ENCODE measurements at regions not wholly inside any gene's neighbourhood (a gene's known extent, or its start where the extent isn't known, plus 50 kb on each side); places are given as distances from the start of the nearest gene placed in this dataset.
A peak's percentile ranks its signal among the peaks of the same experiment; 100 is the strongest.

DNA sequence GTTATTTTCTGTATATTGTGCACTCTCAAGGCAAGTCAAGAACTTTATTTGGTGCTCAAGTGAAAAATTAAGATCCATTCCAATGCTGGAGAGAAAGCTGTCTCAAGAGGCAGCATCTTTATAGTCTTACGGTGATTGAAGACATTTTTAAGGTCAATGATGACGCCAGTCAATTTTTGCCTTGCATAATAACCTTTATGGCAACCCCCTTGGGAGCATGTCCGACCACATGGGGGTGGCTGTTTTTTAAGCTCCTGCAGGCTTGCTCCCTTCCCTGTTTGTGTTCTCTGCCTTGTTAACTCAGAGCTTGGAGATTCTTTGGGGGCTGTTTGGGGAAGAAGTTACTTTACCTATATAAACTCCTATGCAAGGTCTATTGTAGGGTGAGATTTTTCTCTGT is 109.6 kb upstream of the FERMT1 start:
- no peak for DNase-seq (ENCODE audit: low read depth, low spot score)

DNA sequence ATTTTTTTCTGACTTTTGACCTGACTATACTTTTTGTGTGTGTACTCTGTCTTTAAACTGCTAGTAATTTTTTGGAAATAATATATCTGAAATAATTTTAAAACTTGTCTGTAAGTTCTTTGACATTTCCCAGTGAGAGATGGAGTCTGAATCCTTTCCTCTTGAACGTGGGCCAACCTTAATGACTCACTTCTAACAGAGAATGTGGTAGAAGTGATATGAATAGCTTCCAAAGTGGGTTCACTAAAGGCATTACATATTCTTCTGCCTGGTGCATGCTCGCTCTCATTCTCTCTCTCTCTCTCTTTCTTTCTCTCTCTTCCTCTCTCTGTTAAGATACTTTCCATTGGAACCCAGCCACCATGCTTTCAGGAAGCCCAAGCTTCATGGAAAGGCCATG is 108.7 kb upstream of the FERMT1 start:
- DNase-seq (ENCODE audit: low read depth, low spot score) = no peak

DNA sequence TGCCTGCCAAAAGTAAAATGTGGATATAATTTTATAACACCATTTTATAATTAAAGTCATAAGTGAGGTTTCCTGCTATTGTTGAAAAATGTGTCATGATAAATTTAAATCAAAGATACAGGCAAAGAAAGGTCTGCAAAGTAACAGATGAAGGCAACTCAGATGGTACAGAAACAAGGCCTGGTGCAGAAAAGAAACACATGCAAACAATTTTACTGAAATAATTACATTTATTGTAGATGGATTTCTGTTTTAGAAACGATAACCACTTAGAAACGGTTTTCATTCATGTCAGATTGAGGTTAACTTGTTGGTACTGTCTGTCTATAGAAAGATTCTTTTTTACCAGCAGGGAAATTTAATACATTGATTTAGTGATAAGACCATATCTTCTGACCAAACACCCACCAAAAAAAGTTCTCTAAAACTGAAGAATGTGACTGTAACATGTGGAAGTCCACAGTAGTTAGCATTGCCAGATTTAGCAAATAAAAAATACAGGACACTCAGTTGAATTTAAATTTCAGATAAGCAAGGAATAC is 105.5 kb upstream of the FERMT1 start:
- DNase-seq (ENCODE audit: low read depth, low spot score) = no peak

DNA sequence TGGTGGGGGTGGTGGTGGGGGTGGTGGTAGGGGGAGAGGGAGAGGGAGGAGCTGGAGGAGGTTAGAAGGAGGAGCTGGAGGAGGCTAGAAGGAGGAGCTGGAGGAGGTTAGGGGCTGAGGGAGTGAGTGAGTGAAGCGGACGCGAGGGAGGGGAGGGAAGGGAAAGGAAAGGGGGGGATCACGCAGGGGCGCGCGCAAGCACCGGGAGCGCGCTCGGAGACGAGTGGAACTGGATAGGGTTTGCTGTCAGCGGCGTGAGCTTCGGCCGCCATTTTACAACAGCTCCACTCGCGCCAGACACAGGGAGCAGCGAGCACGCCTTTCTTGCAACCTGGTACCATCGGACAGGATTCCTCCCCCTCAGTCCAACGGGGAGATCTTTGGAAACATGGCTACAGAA is 90.5 kb upstream of the FERMT1 start:
- no peak for DNase-seq (ENCODE audit: low read depth, low spot score)

DNA sequence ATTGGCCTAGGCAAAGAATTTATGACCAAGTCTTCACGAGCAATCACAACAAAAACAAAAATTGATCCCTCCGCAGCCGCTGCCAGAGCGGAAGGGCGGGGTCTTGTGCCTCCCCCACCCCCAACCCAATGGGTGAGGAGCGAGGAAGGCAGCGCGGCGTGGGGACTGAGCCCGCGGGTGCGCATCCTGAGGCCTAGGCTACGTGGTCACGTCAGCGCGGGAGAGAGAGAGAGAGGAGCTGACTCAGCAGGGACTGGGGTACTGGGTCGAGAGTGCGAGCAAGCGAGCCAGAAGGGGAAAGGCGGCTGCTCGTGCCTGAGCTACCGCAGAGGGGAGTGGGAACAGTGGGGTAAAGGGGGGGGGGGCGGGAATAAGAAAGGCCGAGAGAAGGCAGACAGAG is 90.1 kb upstream of the FERMT1 start:
- no peak for DNase-seq (ENCODE audit: low read depth, low spot score)

DNA sequence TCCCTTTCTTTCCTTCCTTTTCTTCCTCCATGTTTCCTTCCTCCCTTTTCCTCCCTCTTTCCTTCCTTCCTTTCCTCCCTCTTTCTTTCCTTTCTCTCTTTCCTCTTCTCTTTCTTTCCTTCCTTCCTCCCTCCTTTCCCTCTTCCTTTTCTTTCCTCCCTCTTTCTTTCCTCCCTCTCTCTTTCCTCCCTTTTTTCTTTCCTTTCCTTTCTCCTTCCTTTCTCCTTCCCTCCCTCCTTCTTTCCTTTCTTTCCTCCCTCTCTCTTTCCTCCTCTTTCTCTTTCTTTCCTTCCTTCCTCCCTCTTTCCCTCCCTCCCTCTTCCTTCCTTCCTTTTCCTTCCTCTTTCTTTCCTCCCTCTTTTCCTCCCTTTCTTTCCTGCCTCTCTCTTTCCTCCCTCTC is 86.3 kb upstream of the FERMT1 start:
- no peak for DNase-seq (ENCODE audit: low read depth, low spot score)

DNA sequence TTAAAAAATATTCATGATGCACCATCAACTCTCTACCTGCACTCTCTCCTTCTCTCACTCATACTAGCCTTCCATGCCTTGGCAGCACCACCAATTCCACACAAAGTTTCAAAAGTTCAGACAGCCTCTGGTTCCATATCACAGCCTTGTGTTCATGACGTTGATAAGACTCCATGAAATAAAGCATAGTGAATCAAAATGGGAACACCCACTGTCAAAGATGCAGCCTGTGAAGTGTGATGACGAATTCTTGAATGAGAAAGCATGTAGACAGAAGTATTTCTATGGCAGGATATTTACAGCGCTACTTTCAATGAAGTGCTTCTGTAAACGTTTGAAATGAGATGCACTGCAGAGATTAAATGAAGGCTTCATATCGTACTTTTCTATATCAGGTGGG is 77.3 kb upstream of the FERMT1 start:
- DNase-seq (ENCODE audit: low read depth, low spot score) = no peak

DNA sequence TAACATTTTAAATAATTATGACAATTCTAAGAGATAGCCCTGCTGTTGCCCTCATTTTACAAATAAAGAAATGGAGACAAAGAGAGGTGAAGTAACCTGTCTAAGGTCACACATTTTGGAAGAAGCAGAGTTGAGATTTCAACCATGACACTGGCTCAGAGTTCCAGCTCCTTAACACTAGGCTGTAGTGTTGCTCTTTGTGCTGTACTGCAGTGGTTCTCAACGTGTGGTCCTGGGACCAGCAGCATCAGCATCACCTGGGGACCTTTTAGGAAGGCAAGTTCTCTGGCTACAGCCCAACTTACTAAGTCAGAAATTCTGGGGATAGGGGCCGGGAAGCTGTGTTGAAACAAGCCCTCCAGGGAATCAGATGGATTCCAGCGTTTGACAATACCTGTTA is 62.4 kb upstream of the FERMT1 start:
- DNase-seq (ENCODE audit: low read depth, low spot score) = no peak

DNA sequence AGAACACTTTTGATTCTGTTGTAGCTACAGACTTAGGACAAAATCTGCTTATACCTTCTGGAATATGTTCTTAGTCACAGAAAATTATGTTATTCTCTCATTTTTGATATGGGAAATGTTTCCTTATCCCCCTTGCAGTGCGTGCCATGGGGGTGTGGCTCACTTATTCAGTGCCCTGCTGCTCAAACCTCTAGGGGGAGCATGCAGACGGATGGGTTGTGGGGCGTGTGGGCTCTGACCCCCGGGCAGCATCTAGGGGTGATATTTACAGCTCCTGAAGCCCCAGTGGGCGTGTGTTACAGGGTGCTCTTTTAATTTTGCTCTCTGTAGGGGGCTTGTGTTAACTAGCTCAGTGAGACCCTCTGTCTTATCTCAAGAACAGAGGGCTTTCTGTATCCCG is 61.3 kb upstream of the FERMT1 start:
- no peak for DNase-seq (ENCODE audit: low read depth, low spot score)

DNA sequence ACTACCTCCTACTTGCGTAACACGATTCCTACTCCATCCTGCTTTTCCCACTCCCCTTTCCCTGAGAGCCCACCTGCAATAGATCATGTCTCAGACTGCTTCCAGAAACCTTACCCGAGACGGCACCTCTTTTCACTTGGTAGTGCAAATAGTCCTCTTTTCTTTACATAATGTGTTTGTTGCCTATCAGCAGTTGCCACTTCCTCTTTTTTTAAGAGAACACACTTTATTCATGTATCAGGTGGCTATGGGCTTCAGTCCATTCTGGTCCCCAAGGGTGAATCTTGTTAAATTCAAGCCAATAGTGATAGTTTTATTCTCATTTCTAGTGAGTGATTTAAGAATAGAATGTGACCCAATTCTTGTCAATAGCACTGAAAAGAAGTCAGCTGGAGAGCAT is 57.7 kb upstream of the FERMT1 start:
- DNase-seq (ENCODE audit: low read depth, low spot score) = no peak

DNA sequence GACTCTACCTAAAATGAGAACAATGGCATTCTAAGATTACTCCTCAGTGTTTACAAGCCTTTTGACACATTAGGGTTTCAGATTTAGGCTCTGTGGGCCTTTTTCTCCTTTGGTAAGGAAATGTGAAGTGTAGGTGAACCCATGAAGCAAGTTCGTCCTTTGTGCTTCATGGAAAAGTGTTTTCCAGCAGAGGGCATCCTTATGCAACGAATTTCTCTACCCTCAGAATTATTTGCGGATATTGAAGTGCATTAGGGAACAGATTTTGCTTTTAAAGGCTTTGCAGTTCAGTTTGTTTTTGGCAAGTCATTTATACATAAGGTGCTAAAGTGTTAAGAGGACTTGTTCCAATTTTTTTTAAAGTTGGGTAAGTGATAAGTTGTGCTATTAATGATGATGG is 55.7 kb upstream of the FERMT1 start:
- DNase-seq (ENCODE audit: low read depth, low spot score) = peak; percentile 10

DNA sequence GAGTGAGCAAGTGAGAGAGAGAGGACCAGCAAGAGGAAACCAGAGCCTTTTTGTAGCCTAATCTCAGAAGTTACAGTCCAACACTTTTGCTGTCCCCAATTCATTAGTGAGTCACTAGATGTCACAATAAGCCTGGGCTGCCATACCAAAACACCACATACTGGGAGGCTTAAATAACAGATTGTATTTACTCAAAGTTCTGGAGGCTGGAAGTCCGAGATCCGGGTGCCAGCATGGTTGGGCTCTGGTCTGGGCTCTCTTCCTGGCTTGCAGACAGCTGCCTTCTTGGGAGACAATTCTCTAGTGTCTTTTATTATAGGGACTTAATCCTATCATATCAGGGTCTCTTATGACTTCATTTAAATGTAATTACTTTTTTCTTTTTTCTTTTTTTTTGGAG is 50.7 kb upstream of the FERMT1 start:
- DNase-seq (ENCODE audit: low read depth, low spot score) = no peak
